ENCODE measurements at regions not wholly inside any gene's neighbourhood (a gene's known extent, or its start where the extent isn't known, plus 50 kb on each side); places are given as distances from the start of the nearest gene placed in this dataset.
"Not testable (repeated sequence)": the region's sequence is repeated elsewhere in the genome, so short reads cannot be mapped to it uniquely, and the experiment has no call there.

- H3K27me3 ChIP-seq (ENCODE audit: control insufficient read depth, insufficient read depth, low read length), result no peaks in the 10 kb centered on the region
- no peaks in the 10 kb centered on the region for H3K4me1 ChIP-seq (ENCODE audit: control insufficient read depth, insufficient read depth, low read length)
- no peaks in the 10 kb centered on the region for H3K36me3 ChIP-seq (ENCODE audit: control insufficient read depth, insufficient read depth, low read length)
- DNase-seq (ENCODE audit: low read depth in 4 of 6, low spot score in 6 of 6), result no peak
- H3K9me3 ChIP-seq (ENCODE audit: control insufficient read depth, insufficient read depth, low read length), result no peaks in the 10 kb centered on the region
- no peak overlapping the region for H3K27ac ChIP-seq (ENCODE audit: low read depth, low read length)
- no peak overlapping the region for H3K4me3 ChIP-seq (ENCODE audit: low read depth, low read length)
- no CpG with 5 or more reads among the region's 4 CpGs for WGBS (ENCODE audit: insufficient coverage)
Observed at GRCh38 chr5:60533789-60534188, 166.2 kb downstream of the DEPDC1B start.

GRCh38 chr5:60532796-60533195 is 167.2 kb downstream of the DEPDC1B start:
- not testable (repeated sequence) for H3K27ac ChIP-seq (ENCODE audit: low read depth, low read length); H3K4me3 ChIP-seq (ENCODE audit: low read depth, low read length); H3K27me3 ChIP-seq (ENCODE audit: control insufficient read depth, insufficient read depth, low read length); H3K36me3 ChIP-seq (ENCODE audit: control insufficient read depth, insufficient read depth, low read length); H3K9me3 ChIP-seq (ENCODE audit: control insufficient read depth, insufficient read depth, low read length); H3K4me1 ChIP-seq (ENCODE audit: control insufficient read depth, insufficient read depth, low read length); DNase-seq (ENCODE audit: low read depth in 4 of 6, low spot score in 6 of 6)
- WGBS (ENCODE audit: insufficient coverage), result 95% methylated on average over 3 of the region's 5 CpGs

DNA sequence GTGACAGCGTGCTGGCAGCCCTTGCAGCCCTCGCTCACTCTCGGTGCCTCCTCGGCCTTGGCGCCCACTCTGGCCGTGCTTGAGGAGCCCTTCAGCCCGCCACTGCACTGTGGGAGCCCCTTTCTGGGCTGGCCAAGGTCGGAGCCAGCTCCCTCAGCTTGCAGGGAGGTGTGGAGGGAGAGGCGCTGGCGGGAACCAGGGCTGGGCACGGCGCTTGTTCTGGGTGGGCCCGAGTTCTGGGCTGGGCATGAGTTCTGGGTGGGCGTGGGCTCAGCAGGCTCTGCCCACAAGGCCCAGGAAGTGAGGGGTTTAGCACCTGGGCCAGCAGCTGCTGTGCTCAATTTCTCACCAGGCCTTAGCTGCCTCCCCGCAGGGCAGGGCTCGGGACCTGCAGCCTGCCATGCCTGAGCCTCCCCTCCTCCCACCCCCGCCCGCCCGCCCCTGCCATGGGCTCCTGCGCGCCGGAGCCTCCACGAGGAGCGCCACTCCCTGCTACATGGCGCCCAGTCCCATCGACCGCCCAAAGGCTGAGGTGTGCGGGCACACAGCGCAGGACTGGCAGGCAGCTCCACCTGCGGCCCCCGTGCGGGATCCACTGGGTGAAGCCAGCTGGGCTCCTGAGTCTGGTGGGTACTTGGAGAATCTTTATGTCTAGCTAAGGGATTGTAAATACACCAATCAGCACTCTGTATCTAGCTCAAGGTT is 169.7 kb downstream of the DEPDC1B start:
- H3K27ac ChIP-seq (ENCODE audit: low read depth, low read length); H3K9me3 ChIP-seq (ENCODE audit: control insufficient read depth, insufficient read depth, low read length); H3K36me3 ChIP-seq (ENCODE audit: control insufficient read depth, insufficient read depth, low read length); H3K4me3 ChIP-seq (ENCODE audit: low read depth, low read length); DNase-seq (ENCODE audit: low read depth in 4 of 6, low spot score in 6 of 6); H3K27me3 ChIP-seq (ENCODE audit: control insufficient read depth, insufficient read depth, low read length); H3K4me1 ChIP-seq (ENCODE audit: control insufficient read depth, insufficient read depth, low read length): not testable (repeated sequence)
- 98% methylated on average over 21 of the region's 32 CpGs for WGBS (ENCODE audit: insufficient coverage)

DNA sequence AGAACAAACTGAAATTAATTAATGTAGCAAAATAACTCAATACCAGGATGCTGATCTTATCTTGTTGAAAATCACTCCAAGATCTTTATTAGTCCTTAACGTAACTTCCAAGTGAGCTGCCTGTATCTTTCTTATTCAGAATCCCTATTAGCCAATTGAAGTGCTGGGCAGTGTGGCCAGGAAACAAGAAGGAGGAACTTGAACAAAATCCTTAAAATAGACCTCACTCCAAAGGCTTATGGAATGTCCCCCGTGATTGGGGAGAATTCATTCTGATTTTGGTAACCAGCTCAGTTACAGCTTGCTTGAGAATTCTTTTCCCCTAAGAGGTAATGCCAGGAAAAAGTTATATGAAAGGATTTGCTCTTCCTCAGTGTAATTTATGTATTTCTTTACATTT is 171.0 kb downstream of the DEPDC1B start:
- WGBS (ENCODE audit: insufficient coverage), result no CpG with 5 or more reads among the region's 2 CpGs
- Histone ChIP-seq H3K36me3 (ENCODE audit: control insufficient read depth, insufficient read depth, low read length) (no peaks in the 10 kb centered on the region), H3K27ac (ENCODE audit: low read depth, low read length) (no peak overlapping the region)

DNA sequence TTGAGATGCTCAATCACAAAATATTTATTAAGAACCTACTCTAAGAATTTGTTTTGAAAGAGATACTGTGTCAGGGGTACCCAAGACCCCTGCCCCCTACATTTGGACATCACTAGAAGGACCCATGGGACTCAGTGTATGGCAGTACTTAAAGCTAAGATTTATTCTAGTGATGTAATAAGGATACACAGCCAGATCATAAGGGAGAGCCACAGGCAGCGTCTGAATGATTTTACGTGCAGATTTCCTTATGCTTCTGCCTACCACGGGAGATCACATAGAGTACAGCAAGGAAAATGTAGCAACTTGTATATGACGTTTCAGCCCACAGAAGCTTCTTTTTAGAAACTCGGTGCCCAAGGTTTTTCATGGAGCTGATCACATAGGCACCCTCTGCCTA is 172.9 kb downstream of the DEPDC1B start:
- Histone ChIP-seq H3K27ac (ENCODE audit: low read depth, low read length) (no peak overlapping the region), H3K4me1 (ENCODE audit: control insufficient read depth, insufficient read depth, low read length) (no peaks in the 10 kb centered on the region), H3K36me3 (ENCODE audit: control insufficient read depth, insufficient read depth, low read length) (no peaks in the 10 kb centered on the region), H3K4me3 (ENCODE audit: low read depth, low read length) (no peak overlapping the region), H3K9me3 (ENCODE audit: control insufficient read depth, insufficient read depth, low read length) (no peaks in the 10 kb centered on the region), H3K27me3 (ENCODE audit: control insufficient read depth, insufficient read depth, low read length) (no peaks in the 10 kb centered on the region)
- peak in 1 of 6 donors; percentile 23 for DNase-seq (ENCODE audit: low read depth in 4 of 6, low spot score in 6 of 6)
- 72% methylated on average over 5 of the region's 5 CpGs for WGBS (ENCODE audit: insufficient coverage)

More for the DNA sequence above, 171.0 kb downstream of the DEPDC1B start:
- DNase-seq (ENCODE audit: low read depth in 4 of 6, low spot score in 6 of 6), result no peak
- no peak overlapping the region for H3K4me3 ChIP-seq (ENCODE audit: low read depth, low read length)
- no peaks in the 10 kb centered on the region for H3K9me3 ChIP-seq (ENCODE audit: control insufficient read depth, insufficient read depth, low read length)
- H3K4me1 ChIP-seq (ENCODE audit: control insufficient read depth, insufficient read depth, low read length), result no peaks in the 10 kb centered on the region
- H3K27me3 ChIP-seq (ENCODE audit: control insufficient read depth, insufficient read depth, low read length), result no peaks in the 10 kb centered on the region

DNA sequence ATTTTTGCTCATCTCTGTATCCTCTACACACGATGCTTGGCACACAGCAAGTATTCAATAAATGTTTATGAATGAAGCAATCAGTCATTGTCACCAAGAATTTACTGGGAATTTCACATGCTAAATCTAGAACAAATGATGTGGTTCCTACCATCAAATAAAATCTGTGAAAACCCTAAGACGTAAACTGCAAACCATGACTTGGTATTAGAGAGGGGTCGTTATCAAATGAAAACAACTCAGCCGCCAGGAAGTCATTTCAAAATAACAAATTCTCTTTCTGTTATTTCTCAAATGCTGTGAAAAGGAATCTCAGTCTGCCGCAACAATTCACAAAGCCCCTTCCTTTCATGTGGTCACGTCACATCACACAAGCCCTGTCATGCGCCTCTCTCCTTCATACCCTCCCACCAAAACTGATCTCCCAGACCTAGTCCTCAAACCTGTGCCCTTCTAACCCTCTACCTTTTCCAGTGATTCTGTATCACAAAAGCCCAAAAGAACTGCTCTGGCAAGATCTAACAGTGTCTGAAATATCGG is 173.6 kb downstream of the DEPDC1B start:
- WGBS (ENCODE audit: insufficient coverage), result 79% methylated on average over 5 of the region's 8 CpGs
- H3K27ac ChIP-seq (ENCODE audit: low read depth, low read length), result no peak overlapping the region
- no peaks in the 10 kb centered on the region for H3K4me1 ChIP-seq (ENCODE audit: control insufficient read depth, insufficient read depth, low read length)
- no peaks in the 10 kb centered on the region for H3K27me3 ChIP-seq (ENCODE audit: control insufficient read depth, insufficient read depth, low read length)
- H3K36me3 ChIP-seq (ENCODE audit: control insufficient read depth, insufficient read depth, low read length), result no peaks in the 10 kb centered on the region
- H3K4me3 ChIP-seq (ENCODE audit: low read depth, low read length), result no peak overlapping the region
- no peak for DNase-seq (ENCODE audit: low read depth in 4 of 6, low spot score in 6 of 6)
- no peaks in the 10 kb centered on the region for H3K9me3 ChIP-seq (ENCODE audit: control insufficient read depth, insufficient read depth, low read length)

- DNase-seq (ENCODE audit: low read depth in 4 of 6, low spot score in 6 of 6), result no peak
- H3K27ac ChIP-seq (ENCODE audit: low read depth, low read length), result no peak overlapping the region
- WGBS (ENCODE audit: insufficient coverage), result 74% methylated on average over 4 of the region's 4 CpGs
Observed at GRCh38 chr5:60522292-60522905, 177.6 kb downstream of the DEPDC1B start.

DNA sequence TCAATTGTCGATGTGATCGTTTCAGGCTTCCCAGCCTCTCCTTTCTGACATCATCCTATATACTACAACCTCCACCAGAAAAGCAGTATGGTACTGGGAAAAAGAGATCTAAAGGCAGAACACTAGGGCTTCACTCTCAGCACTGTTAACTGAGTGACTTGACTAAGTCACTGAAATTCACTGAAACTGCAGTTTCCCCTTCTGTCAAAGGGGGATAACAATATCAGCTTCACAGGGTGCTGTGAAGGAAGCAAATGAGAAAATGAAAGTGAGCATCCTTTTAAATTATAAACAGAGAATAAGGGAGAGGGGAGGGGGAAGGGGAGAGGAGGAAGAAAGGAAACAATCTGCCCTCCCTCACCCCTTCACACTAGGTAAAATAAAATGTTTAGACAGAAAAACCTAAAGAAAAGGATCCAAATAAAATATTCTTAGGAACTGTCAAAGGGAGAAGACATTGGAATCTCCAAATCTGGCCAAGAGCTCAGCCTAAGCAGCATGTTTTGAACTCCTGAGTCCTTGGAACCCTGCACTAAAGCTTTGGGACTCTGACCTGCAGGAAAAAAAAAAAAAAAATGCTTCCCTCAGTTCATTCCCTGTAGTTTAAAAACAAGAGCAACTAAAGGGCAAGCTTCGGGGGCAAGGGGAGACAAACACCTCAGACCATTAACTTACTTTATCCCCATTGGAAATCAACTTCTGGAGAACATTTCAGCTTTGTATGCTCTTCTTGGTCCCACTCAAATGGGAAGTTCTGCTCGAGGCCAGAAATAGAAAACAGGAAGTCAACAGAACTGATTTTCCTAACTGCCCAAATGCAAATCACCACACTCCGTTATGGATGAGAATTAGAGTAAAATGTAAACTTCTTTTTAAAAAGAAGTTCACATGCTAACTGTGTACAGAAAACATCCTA is 178.3 kb downstream of the DEPDC1B start:
- no peaks in the 10 kb centered on the region for H3K36me3 ChIP-seq (ENCODE audit: control insufficient read depth, insufficient read depth, low read length)
- WGBS (ENCODE audit: insufficient coverage), result 57% methylated on average over 1 of the region's 5 CpGs
- H3K4me3 ChIP-seq (ENCODE audit: low read depth, low read length), result no peak overlapping the region
- DNase-seq (ENCODE audit: low read depth in 4 of 6, low spot score in 6 of 6), result no peak
- no peaks in the 10 kb centered on the region for H3K27me3 ChIP-seq (ENCODE audit: control insufficient read depth, insufficient read depth, low read length)
- H3K27ac ChIP-seq (ENCODE audit: low read depth, low read length), result peak overlapping the region; percentile 27
- no peaks in the 10 kb centered on the region for H3K4me1 ChIP-seq (ENCODE audit: control insufficient read depth, insufficient read depth, low read length)
- H3K9me3 ChIP-seq (ENCODE audit: control insufficient read depth, insufficient read depth, low read length), result no peaks in the 10 kb centered on the region

More at GRCh38 chr5:60522292-60522905, 177.6 kb downstream of the DEPDC1B start:
- no peaks in the 10 kb centered on the region for H3K9me3 ChIP-seq (ENCODE audit: control insufficient read depth, insufficient read depth, low read length)
- no peaks in the 10 kb centered on the region for H3K27me3 ChIP-seq (ENCODE audit: control insufficient read depth, insufficient read depth, low read length)
- no peak overlapping the region for H3K4me3 ChIP-seq (ENCODE audit: low read depth, low read length)
- H3K4me1 ChIP-seq (ENCODE audit: control insufficient read depth, insufficient read depth, low read length), result no peaks in the 10 kb centered on the region
- no peaks in the 10 kb centered on the region for H3K36me3 ChIP-seq (ENCODE audit: control insufficient read depth, insufficient read depth, low read length)

GRCh38 chr5:60520451-60521227 is 179.3 kb downstream of the DEPDC1B start:
- H3K36me3 ChIP-seq (ENCODE audit: control insufficient read depth, insufficient read depth, low read length), result no peaks in the 10 kb centered on the region
- H3K9me3 ChIP-seq (ENCODE audit: control insufficient read depth, insufficient read depth, low read length), result no peaks in the 10 kb centered on the region
- no peak for DNase-seq (ENCODE audit: low read depth in 4 of 6, low spot score in 6 of 6)
- H3K4me1 ChIP-seq (ENCODE audit: control insufficient read depth, insufficient read depth, low read length), result no peaks in the 10 kb centered on the region
- H3K27me3 ChIP-seq (ENCODE audit: control insufficient read depth, insufficient read depth, low read length), result no peaks in the 10 kb centered on the region
- WGBS (ENCODE audit: insufficient coverage), result 87% methylated on average over 6 of the region's 6 CpGs
- peak overlapping the region; percentile 27 for H3K27ac ChIP-seq (ENCODE audit: low read depth, low read length)
- H3K4me3 ChIP-seq (ENCODE audit: low read depth, low read length), result no peak overlapping the region
